Endothelial cell (in vitro differentiated cells): ENCODE measurements at regions not wholly inside any gene's neighbourhood (a gene's known extent, or its start where the extent isn't known, plus 50 kb on each side); places are given as distances from the start of the nearest gene placed in this dataset.
"Not testable (repeated sequence)": the region's sequence is repeated elsewhere in the genome, so short reads cannot be mapped to it uniquely, and the experiment has no call there.

ENCODE experiments used
- DNase-seq: peaks from one replicate; pipeline ENCODE4 v3.0.0; 2021; ENCODE audit warnings: low spot score
- H3K27ac Mint-ChIP-seq: one replicate; pipeline ENCODE4 v1.8.0; 2021; ENCODE audit warnings: mixed read lengths, inconsistent platforms; ENCODE audit not compliant: unreplicated experiment
- H3K27me3 Mint-ChIP-seq: one replicate; pipeline ENCODE4 v1.8.0; 2021; ENCODE audit warnings: mild to moderate bottlenecking, moderate library complexity, mixed read lengths, inconsistent platforms; ENCODE audit not compliant: unreplicated experiment
- H3K36me3 Mint-ChIP-seq: one replicate; pipeline ENCODE4 v1.8.0; 2021; ENCODE audit warnings: mild to moderate bottlenecking, low read depth, mixed read lengths, inconsistent platforms; ENCODE audit not compliant: unreplicated experiment
- H3K4me1 Mint-ChIP-seq: one replicate; pipeline ENCODE4 v1.8.0; 2021; ENCODE audit warnings: mild to moderate bottlenecking, mixed read lengths, inconsistent platforms; ENCODE audit not compliant: unreplicated experiment
- H3K4me3 Mint-ChIP-seq: one replicate; pipeline ENCODE4 v1.8.0; 2021; ENCODE audit warnings: mild to moderate bottlenecking, mixed read lengths, inconsistent platforms; ENCODE audit not compliant: unreplicated experiment
- H3K9me3 Mint-ChIP-seq: one replicate; pipeline ENCODE4 v1.8.0; 2021; ENCODE audit warnings: mixed read lengths, inconsistent platforms; ENCODE audit not compliant: unreplicated experiment
- TF ChIP-seq, protein P1 (sequence below): fragments of 200-600 bp; sonication (generic); IDR thresholded peaks from one replicate; pipeline ENCODE4 v1.5.0; 2021; ENCODE audit warnings: antibody characterized with exemption; ENCODE audit not compliant: unreplicated experiment

- Mint-ChIP-seq H3K9me3 (peaks cover 7% of the 10 kb centered on the region), H3K4me3 (no peak overlapping the region), H3K36me3 (peaks cover 7% of the 10 kb centered on the region), H3K27me3 (peaks cover 5% of the 10 kb centered on the region), H3K4me1 (no peaks in the 10 kb centered on the region), H3K27ac (no peak overlapping the region)
- TF ChIP-seq, protein P1, sequence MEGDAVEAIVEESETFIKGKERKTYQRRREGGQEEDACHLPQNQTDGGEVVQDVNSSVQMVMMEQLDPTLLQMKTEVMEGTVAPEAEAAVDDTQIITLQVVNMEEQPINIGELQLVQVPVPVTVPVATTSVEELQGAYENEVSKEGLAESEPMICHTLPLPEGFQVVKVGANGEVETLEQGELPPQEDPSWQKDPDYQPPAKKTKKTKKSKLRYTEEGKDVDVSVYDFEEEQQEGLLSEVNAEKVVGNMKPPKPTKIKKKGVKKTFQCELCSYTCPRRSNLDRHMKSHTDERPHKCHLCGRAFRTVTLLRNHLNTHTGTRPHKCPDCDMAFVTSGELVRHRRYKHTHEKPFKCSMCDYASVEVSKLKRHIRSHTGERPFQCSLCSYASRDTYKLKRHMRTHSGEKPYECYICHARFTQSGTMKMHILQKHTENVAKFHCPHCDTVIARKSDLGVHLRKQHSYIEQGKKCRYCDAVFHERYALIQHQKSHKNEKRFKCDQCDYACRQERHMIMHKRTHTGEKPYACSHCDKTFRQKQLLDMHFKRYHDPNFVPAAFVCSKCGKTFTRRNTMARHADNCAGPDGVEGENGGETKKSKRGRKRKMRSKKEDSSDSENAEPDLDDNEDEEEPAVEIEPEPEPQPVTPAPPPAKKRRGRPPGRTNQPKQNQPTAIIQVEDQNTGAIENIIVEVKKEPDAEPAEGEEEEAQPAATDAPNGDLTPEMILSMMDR = no peak
- DNase-seq = no peak
Measured at GRCh38 chr4:131721883-131722282, 1427.2 kb upstream of the PCDH10 start.

DNA sequence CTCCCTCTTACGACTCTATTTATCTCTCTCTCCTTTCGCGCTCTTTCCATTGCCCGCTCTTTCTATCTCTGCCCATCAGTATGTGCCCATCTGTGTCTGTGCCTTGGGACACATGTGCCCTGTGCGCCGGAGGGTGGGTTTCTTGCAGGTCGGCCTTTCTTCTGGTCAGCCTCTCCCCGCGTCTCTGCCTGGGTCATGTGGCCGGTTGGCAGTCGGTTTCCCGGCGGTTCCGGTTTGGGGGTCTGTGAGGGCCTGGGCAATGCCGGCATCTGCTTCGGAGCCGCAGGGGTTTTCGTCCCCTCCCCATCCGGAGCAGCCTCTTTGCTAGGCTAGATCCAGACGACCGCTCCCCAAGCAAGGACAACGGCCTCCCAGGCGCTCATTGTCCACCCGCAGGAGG lies 1426.0 kb upstream of the PCDH10 start:
- H3K4me1 Mint-ChIP-seq, DNase-seq, H3K36me3 Mint-ChIP-seq, H3K27me3 Mint-ChIP-seq, H3K9me3 Mint-ChIP-seq: not testable (repeated sequence)
- Mint-ChIP-seq H3K27ac (peak overlapping the region; percentile 1), H3K4me3 (peak overlapping the region; percentile 53)

GRCh38 chr4:131724847-131725246 lies 1424.2 kb upstream of the PCDH10 start:
- H3K9me3 Mint-ChIP-seq, H3K4me3 Mint-ChIP-seq, H3K27ac Mint-ChIP-seq, H3K4me1 Mint-ChIP-seq, H3K36me3 Mint-ChIP-seq, H3K27me3 Mint-ChIP-seq: not testable (repeated sequence)
- DNase-seq = peak; percentile 41

GRCh38 chr4:131725521-131725920 lies 1423.6 kb upstream of the PCDH10 start:
- not testable (repeated sequence) for DNase-seq, H3K4me3 Mint-ChIP-seq

DNA sequence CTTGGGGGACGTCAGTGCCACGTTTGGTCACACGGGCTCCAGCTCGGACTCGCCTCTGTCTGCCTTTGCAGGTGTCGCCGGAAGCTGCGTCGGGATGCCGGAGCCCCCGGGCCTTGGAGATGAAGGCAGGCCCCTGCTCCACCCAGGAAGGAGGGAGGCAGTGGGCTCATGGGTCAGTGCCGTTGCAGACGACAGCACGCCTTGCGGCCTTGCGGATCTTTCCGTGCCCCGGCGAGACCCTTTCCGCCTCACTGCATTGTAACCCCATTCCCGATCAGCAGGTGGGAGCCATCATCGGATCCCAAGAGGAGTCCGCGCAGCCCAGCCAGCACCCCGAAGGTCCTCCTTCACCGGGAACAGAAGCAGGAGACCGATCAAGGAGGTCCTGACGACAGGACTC lies 1422.2 kb upstream of the PCDH10 start:
- not testable (repeated sequence) for H3K27me3 Mint-ChIP-seq, DNase-seq, H3K36me3 Mint-ChIP-seq, H3K27ac Mint-ChIP-seq, H3K4me3 Mint-ChIP-seq, H3K9me3 Mint-ChIP-seq, H3K4me1 Mint-ChIP-seq

More at GRCh38 chr4:131725521-131725920, 1423.6 kb upstream of the PCDH10 start:
- not testable (repeated sequence) for H3K27ac Mint-ChIP-seq, H3K36me3 Mint-ChIP-seq, H3K9me3 Mint-ChIP-seq, H3K4me1 Mint-ChIP-seq, H3K27me3 Mint-ChIP-seq

DNA sequence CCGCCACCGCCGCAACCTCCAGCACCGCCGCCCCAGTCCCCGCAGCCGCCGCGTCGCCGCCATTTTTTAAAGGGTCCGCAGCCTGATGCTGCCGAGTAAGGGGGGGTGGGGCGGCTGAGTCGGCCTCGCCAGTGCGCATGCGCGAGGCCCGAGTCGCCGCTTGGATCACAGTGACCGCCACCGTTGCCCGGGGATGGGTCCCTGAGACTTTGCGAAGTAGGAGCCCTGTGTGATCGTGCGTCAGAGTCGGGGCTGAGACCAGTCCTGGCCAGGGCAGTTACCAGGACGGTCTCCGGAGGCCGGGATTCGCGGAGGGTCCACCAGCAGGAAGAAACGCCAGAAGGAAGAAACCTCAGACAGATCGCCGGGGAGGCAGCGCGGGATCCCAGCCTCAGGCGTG lies 1421.7 kb upstream of the PCDH10 start:
- not testable (repeated sequence) for H3K27me3 Mint-ChIP-seq, H3K27ac Mint-ChIP-seq, H3K4me3 Mint-ChIP-seq, H3K4me1 Mint-ChIP-seq, DNase-seq, H3K36me3 Mint-ChIP-seq, H3K9me3 Mint-ChIP-seq

- not testable (repeated sequence) for H3K27me3 Mint-ChIP-seq, H3K9me3 Mint-ChIP-seq, H3K4me1 Mint-ChIP-seq, H3K27ac Mint-ChIP-seq, H3K4me3 Mint-ChIP-seq, H3K36me3 Mint-ChIP-seq, DNase-seq
Measured at GRCh38 chr4:131729205-131729604, 1419.9 kb upstream of the PCDH10 start.

GRCh38 chr4:131729716-131730398 lies 1419.2 kb upstream of the PCDH10 start:
- H3K27ac Mint-ChIP-seq, DNase-seq, H3K27me3 Mint-ChIP-seq, H3K4me3 Mint-ChIP-seq, H3K9me3 Mint-ChIP-seq, H3K36me3 Mint-ChIP-seq, H3K4me1 Mint-ChIP-seq: not testable (repeated sequence)

DNA sequence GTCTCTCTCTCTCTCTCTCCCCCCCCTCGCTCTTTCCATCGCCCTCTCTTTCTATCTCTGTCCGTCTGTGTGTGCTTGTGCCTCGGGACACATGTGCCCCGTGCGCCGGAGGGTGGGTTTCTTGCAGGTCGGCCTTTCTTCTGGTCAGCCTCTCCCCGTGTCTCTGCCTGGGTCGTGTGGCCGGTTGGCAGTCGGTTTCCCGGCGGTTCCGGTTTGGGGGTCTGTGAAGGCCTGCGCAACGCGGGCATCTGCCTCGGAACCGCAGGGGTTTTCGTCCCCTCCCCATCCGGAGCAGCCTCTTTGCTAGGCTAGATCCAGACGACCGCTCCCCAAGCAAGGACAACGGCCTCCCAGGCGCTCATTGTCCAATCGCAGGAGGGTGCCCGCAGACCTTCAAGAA lies 1418.5 kb upstream of the PCDH10 start:
- H3K36me3 Mint-ChIP-seq, H3K9me3 Mint-ChIP-seq, H3K4me1 Mint-ChIP-seq, H3K4me3 Mint-ChIP-seq, H3K27ac Mint-ChIP-seq, DNase-seq, H3K27me3 Mint-ChIP-seq: not testable (repeated sequence)

DNA sequence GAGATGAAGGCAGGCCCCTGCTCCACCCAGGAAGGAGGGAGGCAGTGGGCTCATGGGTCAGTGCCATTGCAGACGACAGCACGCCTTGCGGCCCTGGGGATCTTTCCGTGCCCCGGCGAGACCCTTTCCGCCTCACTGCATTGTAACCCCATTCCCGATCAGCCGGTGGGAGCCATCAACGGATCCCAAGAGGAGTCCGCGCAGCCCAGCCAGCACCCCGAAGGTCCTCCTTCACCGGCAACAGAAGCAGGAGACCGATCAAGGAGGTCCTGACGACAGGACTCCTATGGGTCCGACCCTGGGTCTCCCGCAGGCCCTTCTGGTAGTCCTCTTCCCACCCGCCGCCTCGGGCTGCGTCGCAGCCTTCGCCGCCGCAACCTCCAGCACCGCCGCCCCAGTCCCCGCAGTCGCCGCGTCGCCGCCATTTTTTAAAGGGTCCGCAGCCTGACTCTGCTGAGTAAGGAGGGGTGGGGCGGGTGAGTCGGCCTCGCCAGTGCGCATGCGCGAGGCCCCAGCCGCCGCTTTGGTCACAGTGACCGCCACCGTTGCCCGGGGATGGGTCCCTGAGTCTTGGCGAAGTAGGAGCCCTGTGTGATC lies 1417.0 kb upstream of the PCDH10 start:
- not testable (repeated sequence) for H3K9me3 Mint-ChIP-seq, H3K4me1 Mint-ChIP-seq, H3K4me3 Mint-ChIP-seq, H3K27ac Mint-ChIP-seq, DNase-seq, H3K27me3 Mint-ChIP-seq, H3K36me3 Mint-ChIP-seq

GRCh38 chr4:131734321-131734720 lies 1414.8 kb upstream of the PCDH10 start:
- H3K4me3 Mint-ChIP-seq, H3K27ac Mint-ChIP-seq, H3K36me3 Mint-ChIP-seq, H3K27me3 Mint-ChIP-seq, H3K4me1 Mint-ChIP-seq, H3K9me3 Mint-ChIP-seq, DNase-seq: not testable (repeated sequence)
